IPS-15b (cell line): ENCODE measurements at regions not wholly inside any gene's neighbourhood (a gene's known extent, or its start where the extent isn't known, plus 50 kb on each side); places are given as distances from the start of the nearest gene placed in this dataset.

Experiments used
- H3K27me3 ChIP-seq: one replicate; pipeline ENCODE4 v1.6.1; 2013; ENCODE audit warnings: low read length; ENCODE audit not compliant: control insufficient read depth, insufficient read depth
- H3K36me3 ChIP-seq: one replicate; pipeline ENCODE4 v1.6.1; 2013; ENCODE audit warnings: low read length; ENCODE audit not compliant: control insufficient read depth, insufficient read depth
- H3K4me1 ChIP-seq: one replicate; pipeline ENCODE4 v1.6.1; 2013; ENCODE audit warnings: mild to moderate bottlenecking, low read length; ENCODE audit not compliant: control insufficient read depth, insufficient read depth
- H3K4me3 ChIP-seq: one replicate; pipeline ENCODE4 v1.5.1; 2013; ENCODE audit warnings: low read depth, low read length
- H3K9ac ChIP-seq: one replicate; pipeline ENCODE4 v1.6.1; 2013; ENCODE audit warnings: low read depth, mild to moderate bottlenecking, low read length
- H3K9me3 ChIP-seq: one replicate; pipeline ENCODE4 v1.6.1; 2013; ENCODE audit warnings: mild to moderate bottlenecking, low read length; ENCODE audit not compliant: control insufficient read depth, insufficient read depth

- Histone ChIP-seq H3K9me3 (no peaks in the 10 kb centered on the region), H3K4me3 (no peak overlapping the region), H3K4me1 (no peaks in the 10 kb centered on the region), H3K36me3 (no peaks in the 10 kb centered on the region), H3K27me3 (no peaks in the 10 kb centered on the region), H3K9ac (no peak overlapping the region)
These were observed 634.2 kb upstream of the FAT1 start for GRCh38 chr4:187357821-187358220.

- no peaks in the 10 kb centered on the region for H3K4me1 ChIP-seq
- H3K9me3 ChIP-seq: no peaks in the 10 kb centered on the region
- H3K4me3 ChIP-seq: no peak overlapping the region
- H3K9ac ChIP-seq: no peak overlapping the region
- H3K36me3 ChIP-seq: no peaks in the 10 kb centered on the region
- H3K27me3 ChIP-seq: no peaks in the 10 kb centered on the region
These were observed 632.4 kb upstream of the ZFP42 start for GRCh38 chr4:187362937-187363857.

DNA sequence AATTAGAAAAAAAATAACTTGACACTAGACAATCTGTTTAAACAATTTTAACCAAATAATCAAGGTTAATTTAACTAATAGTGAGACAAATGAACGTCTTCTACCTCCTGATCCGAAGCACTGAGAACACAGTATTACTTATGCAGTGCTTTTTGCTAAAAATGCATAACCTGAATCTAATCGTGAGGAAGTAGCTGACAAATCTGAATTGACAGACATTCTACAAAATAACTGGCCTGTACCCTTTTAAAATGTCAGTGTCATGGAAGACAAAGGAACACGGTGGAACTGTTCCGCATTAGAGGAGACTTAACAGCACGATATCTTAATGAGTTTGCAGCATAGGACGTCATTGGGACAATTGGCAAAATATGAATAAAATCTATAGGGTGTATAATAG is 631.2 kb upstream of the ZFP42 start:
- Histone ChIP-seq H3K9me3 (no peaks in the 10 kb centered on the region), H3K4me3 (no peak overlapping the region), H3K27me3 (no peaks in the 10 kb centered on the region), H3K36me3 (no peaks in the 10 kb centered on the region), H3K9ac (no peak overlapping the region), H3K4me1 (no peaks in the 10 kb centered on the region)

- Histone ChIP-seq H3K36me3 (no peaks in the 10 kb centered on the region), H3K9ac (no peak overlapping the region), H3K4me1 (no peaks in the 10 kb centered on the region), H3K4me3 (no peak overlapping the region), H3K27me3 (no peaks in the 10 kb centered on the region), H3K9me3 (no peaks in the 10 kb centered on the region)
These were observed 630.7 kb upstream of the ZFP42 start for GRCh38 chr4:187364851-187365250.

DNA sequence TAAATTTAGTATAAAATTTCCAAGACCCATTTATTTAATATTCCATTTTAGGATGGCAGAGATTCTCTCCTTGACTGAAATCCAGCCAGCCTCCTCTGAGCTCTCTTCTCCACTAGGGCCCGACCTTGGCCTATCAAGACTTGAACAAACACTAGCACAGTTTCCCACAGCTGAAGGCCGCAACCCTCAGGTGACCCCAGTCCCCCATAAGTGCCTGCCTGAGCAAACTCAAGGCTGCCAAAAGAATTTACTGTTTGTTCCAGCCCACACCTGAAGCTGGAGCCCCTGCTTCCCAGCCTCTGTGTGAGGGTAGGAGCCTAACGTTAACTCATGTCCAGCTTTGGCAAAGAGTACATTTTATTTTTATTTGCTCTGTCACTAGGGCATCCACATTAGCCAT is 629.0 kb upstream of the ZFP42 start:
- no peak overlapping the region for H3K9ac ChIP-seq
- no peaks in the 10 kb centered on the region for H3K27me3 ChIP-seq
- H3K36me3 ChIP-seq: no peaks in the 10 kb centered on the region
- no peaks in the 10 kb centered on the region for H3K9me3 ChIP-seq
- H3K4me1 ChIP-seq: no peaks in the 10 kb centered on the region
- no peak overlapping the region for H3K4me3 ChIP-seq

DNA sequence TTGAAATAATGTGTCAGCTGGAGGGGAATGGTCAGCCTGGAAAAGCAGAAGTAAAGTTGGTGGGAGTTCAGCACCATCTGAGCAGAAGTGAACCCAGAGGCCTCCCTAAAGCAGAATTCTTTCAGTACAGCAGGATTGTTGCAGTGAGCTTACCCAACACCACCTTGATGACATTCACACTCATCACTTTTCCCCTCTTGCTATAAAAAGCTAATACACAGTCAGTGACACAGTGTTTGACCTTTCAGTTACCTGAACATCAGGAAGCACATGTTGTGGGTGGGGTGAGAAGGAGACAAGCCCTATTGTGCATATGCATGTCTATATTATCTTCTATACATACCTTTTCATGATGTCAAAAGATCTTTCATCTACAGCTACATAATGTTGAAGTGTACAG is 624.7 kb upstream of the ZFP42 start:
- Histone ChIP-seq H3K9me3 (no peaks in the 10 kb centered on the region), H3K27me3 (no peaks in the 10 kb centered on the region), H3K9ac (no peak overlapping the region), H3K36me3 (no peaks in the 10 kb centered on the region), H3K4me1 (no peaks in the 10 kb centered on the region), H3K4me3 (no peak overlapping the region)

DNA sequence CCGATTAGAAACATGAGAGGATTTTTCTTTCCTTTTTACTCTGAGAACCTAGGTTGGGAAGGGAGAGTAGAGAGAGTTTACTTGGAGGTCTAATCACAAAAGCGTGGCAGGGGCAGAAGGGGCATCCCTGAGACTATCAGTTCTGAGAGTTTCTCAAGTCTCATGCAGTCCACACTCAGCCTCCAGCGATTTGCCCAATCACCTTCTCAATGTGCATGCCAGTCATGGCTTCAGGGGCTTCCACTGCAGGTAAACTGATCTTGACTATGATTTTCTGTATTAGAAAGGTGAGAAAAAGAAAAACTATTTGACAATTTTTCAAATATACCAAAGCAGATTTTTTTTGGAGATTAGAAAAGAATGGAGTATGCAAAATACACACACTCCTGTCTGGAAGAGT is 617.1 kb upstream of the ZFP42 start:
- Histone ChIP-seq H3K9ac (no peak overlapping the region), H3K9me3 (no peaks in the 10 kb centered on the region), H3K36me3 (no peaks in the 10 kb centered on the region), H3K27me3 (no peaks in the 10 kb centered on the region), H3K4me3 (no peak overlapping the region), H3K4me1 (no peaks in the 10 kb centered on the region)

DNA sequence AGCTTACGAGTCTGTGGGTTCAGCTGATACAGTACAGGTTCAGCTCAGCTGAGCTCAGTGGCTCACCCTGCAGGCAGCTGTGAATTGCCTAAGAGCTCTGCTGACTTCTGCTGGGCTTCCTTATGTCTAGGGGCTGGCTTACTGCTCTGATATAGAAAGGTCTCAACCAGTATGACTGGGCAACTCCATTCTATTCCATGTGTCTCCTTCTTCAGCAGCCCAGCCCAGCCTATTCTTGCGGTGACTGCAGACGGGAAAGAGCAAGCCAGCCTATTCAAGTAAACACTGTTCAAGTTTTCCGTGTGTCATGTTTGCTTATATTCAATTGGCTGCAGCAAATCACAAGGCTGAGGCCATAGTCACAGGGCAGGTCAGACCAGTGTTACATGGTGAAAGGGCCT is 615.4 kb upstream of the ZFP42 start:
- Histone ChIP-seq H3K36me3 (no peaks in the 10 kb centered on the region), H3K9ac (no peak overlapping the region), H3K4me3 (no peak overlapping the region), H3K27me3 (no peaks in the 10 kb centered on the region), H3K4me1 (no peaks in the 10 kb centered on the region), H3K9me3 (no peaks in the 10 kb centered on the region)

- Histone ChIP-seq H3K36me3 (no peaks in the 10 kb centered on the region), H3K4me1 (no peaks in the 10 kb centered on the region), H3K9ac (no peak overlapping the region), H3K27me3 (no peaks in the 10 kb centered on the region), H3K9me3 (no peaks in the 10 kb centered on the region), H3K4me3 (no peak overlapping the region)
These were observed 612.4 kb upstream of the ZFP42 start for GRCh38 chr4:187383181-187383580.

DNA sequence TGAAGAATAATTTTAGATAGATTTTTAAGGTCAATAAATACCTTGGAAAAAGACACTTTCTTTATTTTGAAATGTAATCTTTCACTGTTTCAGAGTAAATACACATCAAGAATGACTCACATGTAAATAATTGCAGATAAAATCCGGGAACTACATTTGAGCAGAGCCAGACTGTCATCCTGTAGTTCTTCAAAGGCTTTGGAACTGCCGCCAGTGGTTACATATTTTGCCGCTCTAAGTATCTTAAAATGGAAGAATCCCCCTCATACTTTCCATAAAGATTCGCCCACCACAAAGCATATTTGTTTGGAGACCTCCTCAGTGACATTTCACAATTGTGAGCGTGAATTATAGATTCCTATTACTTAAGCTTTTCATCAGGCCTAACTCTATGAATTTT is 607.8 kb upstream of the ZFP42 start:
- no peaks in the 10 kb centered on the region for H3K36me3 ChIP-seq
- H3K9me3 ChIP-seq: no peaks in the 10 kb centered on the region
- H3K4me1 ChIP-seq: no peaks in the 10 kb centered on the region
- H3K4me3 ChIP-seq: no peak overlapping the region
- no peaks in the 10 kb centered on the region for H3K27me3 ChIP-seq
- no peak overlapping the region for H3K9ac ChIP-seq

GRCh38 chr4:187389420-187389819 is 606.2 kb upstream of the ZFP42 start:
- Histone ChIP-seq H3K4me3 (no peak overlapping the region), H3K36me3 (no peaks in the 10 kb centered on the region), H3K27me3 (no peaks in the 10 kb centered on the region), H3K9ac (no peak overlapping the region), H3K9me3 (no peaks in the 10 kb centered on the region), H3K4me1 (no peaks in the 10 kb centered on the region)

DNA sequence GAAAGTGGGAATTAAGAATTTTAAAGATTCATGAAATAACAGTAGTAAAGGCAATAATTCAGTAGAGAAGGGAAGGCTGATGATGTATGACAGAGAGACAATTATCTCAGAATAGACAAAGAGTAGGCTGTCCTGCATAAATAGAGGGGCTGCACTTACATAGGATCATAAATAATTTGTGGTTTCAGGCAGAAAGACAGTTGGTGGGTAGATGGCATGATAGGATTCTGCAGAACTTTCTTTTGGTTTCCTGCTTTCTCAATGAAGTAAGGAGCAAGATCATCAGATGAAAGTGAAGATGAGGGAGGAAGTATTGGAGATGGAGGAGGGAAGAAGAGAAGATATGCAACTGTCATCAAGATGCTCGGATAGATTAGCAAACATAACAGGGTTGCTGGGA is 604.9 kb upstream of the ZFP42 start:
- Histone ChIP-seq H3K9me3 (no peaks in the 10 kb centered on the region), H3K36me3 (no peaks in the 10 kb centered on the region), H3K4me3 (no peak overlapping the region), H3K27me3 (no peaks in the 10 kb centered on the region), H3K9ac (no peak overlapping the region), H3K4me1 (no peaks in the 10 kb centered on the region)
